Astrocyte of the cerebellum (primary cell): ENCODE measurements at regions not wholly inside any gene's neighbourhood (a gene's known extent, or its start where the extent isn't known, plus 50 kb on each side); places are given as distances from the start of the nearest gene placed in this dataset.

Experiments used
- DNase-seq: peaks from one replicate; pipeline ENCODE4 v3.0.0-alpha.2; 2011; ENCODE audit warnings: low read depth
- H3K4me3 ChIP-seq: 2 replicates; pipeline ENCODE4 v1.5.1; 2011; ENCODE audit warnings: mild to moderate bottlenecking, low read depth, low read length, moderate library complexity
- in situ Hi-C: cut with HindIII; loops from 2 replicates; pipeline ENCODE4 v1.10.0; 2017; ENCODE audit warnings: low sequenced_read_pairs
- TF ChIP-seq, protein P1 (sequence below): IDR thresholded peaks from 2 replicates; pipeline ENCODE4 v1.5.1; 2012; ENCODE audit warnings: low read length, low read depth, moderate library complexity, mild to moderate bottlenecking; ENCODE audit errors: missing control alignments

DNA sequence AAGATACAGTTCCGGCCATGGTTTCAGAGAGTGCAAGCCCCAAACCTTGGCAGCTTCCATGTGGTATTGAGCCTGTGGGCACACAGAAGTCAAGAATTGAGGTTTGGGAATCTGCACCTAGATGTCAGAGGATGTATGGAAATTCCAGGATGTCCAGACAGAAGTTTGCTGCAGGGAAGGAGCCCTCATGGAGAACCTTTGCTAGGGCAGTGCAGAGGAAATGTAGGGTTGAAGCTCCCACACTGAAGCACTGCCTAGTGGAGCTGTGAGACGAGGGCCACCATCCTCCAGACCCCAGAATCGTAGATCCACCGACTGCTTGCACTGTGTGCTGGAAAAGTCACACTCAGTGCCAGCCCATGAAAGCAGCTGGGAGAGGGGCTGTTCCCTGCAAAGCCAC lies 267.5 kb downstream of the OGFRL1 start:
- DNase-seq: no peak
- H3K4me3 ChIP-seq: no peak overlapping the region
- TF ChIP-seq, protein P1, sequence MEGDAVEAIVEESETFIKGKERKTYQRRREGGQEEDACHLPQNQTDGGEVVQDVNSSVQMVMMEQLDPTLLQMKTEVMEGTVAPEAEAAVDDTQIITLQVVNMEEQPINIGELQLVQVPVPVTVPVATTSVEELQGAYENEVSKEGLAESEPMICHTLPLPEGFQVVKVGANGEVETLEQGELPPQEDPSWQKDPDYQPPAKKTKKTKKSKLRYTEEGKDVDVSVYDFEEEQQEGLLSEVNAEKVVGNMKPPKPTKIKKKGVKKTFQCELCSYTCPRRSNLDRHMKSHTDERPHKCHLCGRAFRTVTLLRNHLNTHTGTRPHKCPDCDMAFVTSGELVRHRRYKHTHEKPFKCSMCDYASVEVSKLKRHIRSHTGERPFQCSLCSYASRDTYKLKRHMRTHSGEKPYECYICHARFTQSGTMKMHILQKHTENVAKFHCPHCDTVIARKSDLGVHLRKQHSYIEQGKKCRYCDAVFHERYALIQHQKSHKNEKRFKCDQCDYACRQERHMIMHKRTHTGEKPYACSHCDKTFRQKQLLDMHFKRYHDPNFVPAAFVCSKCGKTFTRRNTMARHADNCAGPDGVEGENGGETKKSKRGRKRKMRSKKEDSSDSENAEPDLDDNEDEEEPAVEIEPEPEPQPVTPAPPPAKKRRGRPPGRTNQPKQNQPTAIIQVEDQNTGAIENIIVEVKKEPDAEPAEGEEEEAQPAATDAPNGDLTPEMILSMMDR: no peak
- in situ Hi-C loops: no loop called here

- no peak overlapping the region for H3K4me3 ChIP-seq
- DNase-seq: no peak
- in situ Hi-C loops: no loop called here
- TF ChIP-seq, protein P1: no peak
Measured at GRCh38 chr6:71558974-71559373, 270.4 kb downstream of the OGFRL1 start.

- DNase-seq: no peak
- no peak overlapping the region for H3K4me3 ChIP-seq
- TF ChIP-seq, protein P1: no peak
- in situ Hi-C loops: no loop called here
Measured at GRCh38 chr6:71567562-71567961, 279.0 kb downstream of the OGFRL1 start.

- H3K4me3 ChIP-seq: no peak overlapping the region
- in situ Hi-C loops: no loop called here
- DNase-seq: no peak
- TF ChIP-seq, protein P1: no peak
Measured at GRCh38 chr6:71577766-71578165, 289.2 kb downstream of the OGFRL1 start.

GRCh38 chr6:71579902-71580301 lies 291.3 kb downstream of the OGFRL1 start:
- no peak overlapping the region for H3K4me3 ChIP-seq
- TF ChIP-seq, protein P1: no peak
- DNase-seq: no peak
- in situ Hi-C loops: no loop called here

DNA sequence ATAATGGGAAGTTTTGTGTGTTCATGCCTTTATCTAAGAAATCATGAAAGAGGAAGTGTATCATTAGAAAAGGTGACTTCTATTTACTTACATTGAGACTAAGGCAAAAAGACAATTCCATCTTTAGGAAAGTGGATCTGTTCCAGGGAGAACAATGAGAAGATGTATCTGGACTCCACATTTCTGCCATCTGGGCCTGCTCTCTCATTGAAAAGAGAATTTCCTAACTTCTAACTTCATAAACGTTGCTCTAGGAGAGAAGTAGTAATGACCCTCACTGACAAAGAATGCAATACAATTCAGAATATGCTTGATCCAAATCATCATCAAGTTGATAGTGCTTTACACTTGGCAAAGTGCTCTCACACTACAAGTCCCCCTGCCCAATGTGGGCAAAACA lies 294.2 kb downstream of the OGFRL1 start:
- no peak for DNase-seq
- TF ChIP-seq, protein P1: no peak
- in situ Hi-C loops: no loop called here
- H3K4me3 ChIP-seq: no peak overlapping the region
